ENCODE measurements at regions not wholly inside any gene's neighbourhood (a gene's known extent, or its start where the extent isn't known, plus 50 kb on each side); places are given as distances from the start of the nearest gene placed in this dataset.

- H3K27me3 Mint-ChIP-seq = peaks cover 10% of the 10 kb centered on the region
- no peaks in the 10 kb centered on the region for H3K4me1 Mint-ChIP-seq
- no peak overlapping the region for H3K4me3 Mint-ChIP-seq
- no peaks in the 10 kb centered on the region for H3K36me3 Mint-ChIP-seq (ENCODE audit: low read depth)
- H3K27ac Mint-ChIP-seq = no peak overlapping the region
- H3K9me3 ChIP-seq (ENCODE audit: control insufficient read depth, low read length, poor library complexity, severe bottlenecking) = no peaks in the 10 kb centered on the region
- no peak for ATAC-seq
- DNase-seq = no peak
Measured at GRCh38 chr2:234823196-234823876, 128.5 kb upstream of the SH3BP4 start.

- Mint-ChIP-seq H3K27ac (no peak overlapping the region), H3K4me3 (no peak overlapping the region), H3K4me1 (no peaks in the 10 kb centered on the region), H3K27me3 (peaks cover 20% of the 10 kb centered on the region), H3K36me3 (ENCODE audit: low read depth) (no peaks in the 10 kb centered on the region)
- H3K9me3 ChIP-seq (ENCODE audit: control insufficient read depth, low read length, poor library complexity, severe bottlenecking) = no peaks in the 10 kb centered on the region
- DNase-seq (no peak), ATAC-seq (no peak)
Measured at GRCh38 chr2:234821946-234822475, 129.8 kb upstream of the SH3BP4 start.

GRCh38 chr2:234818937-234819336 lies 132.9 kb upstream of the SH3BP4 start:
- H3K4me3 Mint-ChIP-seq = no peak overlapping the region
- ATAC-seq = no peak
- H3K36me3 Mint-ChIP-seq (ENCODE audit: low read depth) = no peaks in the 10 kb centered on the region
- DNase-seq = no peak
- H3K27me3 Mint-ChIP-seq = peaks cover 46% of the 10 kb centered on the region
- H3K4me1 Mint-ChIP-seq = no peaks in the 10 kb centered on the region
- H3K27ac Mint-ChIP-seq = no peak overlapping the region
- no peaks in the 10 kb centered on the region for H3K9me3 ChIP-seq (ENCODE audit: control insufficient read depth, low read length, poor library complexity, severe bottlenecking)

GRCh38 chr2:234816491-234816890 lies 135.3 kb upstream of the SH3BP4 start:
- DNase-seq (no peak), ATAC-seq (no peak)
- no peak overlapping the region for H3K4me3 Mint-ChIP-seq
- H3K4me1 Mint-ChIP-seq = no peaks in the 10 kb centered on the region
- H3K36me3 Mint-ChIP-seq (ENCODE audit: low read depth) = no peaks in the 10 kb centered on the region
- peaks cover 66% of the 10 kb centered on the region for H3K27me3 Mint-ChIP-seq
- no peaks in the 10 kb centered on the region for H3K9me3 ChIP-seq (ENCODE audit: control insufficient read depth, low read length, poor library complexity, severe bottlenecking)
- H3K27ac Mint-ChIP-seq = no peak overlapping the region

GRCh38 chr2:234816056-234816455 lies 135.8 kb upstream of the SH3BP4 start:
- ATAC-seq (no peak), DNase-seq (no peak)
- peaks cover 61% of the 10 kb centered on the region for H3K27me3 Mint-ChIP-seq
- H3K4me3 Mint-ChIP-seq = no peak overlapping the region
- H3K4me1 Mint-ChIP-seq = no peaks in the 10 kb centered on the region
- no peak overlapping the region for H3K27ac Mint-ChIP-seq
- no peaks in the 10 kb centered on the region for H3K36me3 Mint-ChIP-seq (ENCODE audit: low read depth)
- no peaks in the 10 kb centered on the region for H3K9me3 ChIP-seq (ENCODE audit: control insufficient read depth, low read length, poor library complexity, severe bottlenecking)

GRCh38 chr2:234814374-234814773 lies 137.4 kb upstream of the SH3BP4 start:
- H3K27me3 Mint-ChIP-seq = peaks cover 69% of the 10 kb centered on the region
- H3K36me3 Mint-ChIP-seq (ENCODE audit: low read depth) = no peaks in the 10 kb centered on the region
- H3K27ac Mint-ChIP-seq = no peak overlapping the region
- ATAC-seq (no peak), DNase-seq (no peak)
- H3K9me3 ChIP-seq (ENCODE audit: control insufficient read depth, low read length, poor library complexity, severe bottlenecking) = no peaks in the 10 kb centered on the region
- no peaks in the 10 kb centered on the region for H3K4me1 Mint-ChIP-seq
- no peak overlapping the region for H3K4me3 Mint-ChIP-seq

GRCh38 chr2:234812851-234813250 lies 139.0 kb upstream of the SH3BP4 start:
- Mint-ChIP-seq H3K36me3 (ENCODE audit: low read depth) (no peaks in the 10 kb centered on the region), H3K4me1 (no peaks in the 10 kb centered on the region), H3K27ac (no peak overlapping the region), H3K4me3 (no peak overlapping the region), H3K27me3 (peaks cover 68% of the 10 kb centered on the region)
- H3K9me3 ChIP-seq (ENCODE audit: control insufficient read depth, low read length, poor library complexity, severe bottlenecking) = no peaks in the 10 kb centered on the region
- no peak for DNase-seq
- no peak for ATAC-seq

GRCh38 chr2:234808907-234809306 lies 142.9 kb upstream of the SH3BP4 start:
- no peaks in the 10 kb centered on the region for H3K36me3 Mint-ChIP-seq (ENCODE audit: low read depth)
- no peak for ATAC-seq

GRCh38 chr2:234806818-234807217 lies 145.0 kb upstream of the SH3BP4 start:
- ATAC-seq (no peak), DNase-seq (no peak)
- no peaks in the 10 kb centered on the region for H3K4me1 Mint-ChIP-seq
- no peak overlapping the region for H3K4me3 Mint-ChIP-seq
- H3K36me3 Mint-ChIP-seq (ENCODE audit: low read depth) = no peaks in the 10 kb centered on the region
- H3K9me3 ChIP-seq (ENCODE audit: control insufficient read depth, low read length, poor library complexity, severe bottlenecking) = no peaks in the 10 kb centered on the region
- H3K27ac Mint-ChIP-seq = no peak overlapping the region
- H3K27me3 Mint-ChIP-seq = peaks cover 21% of the 10 kb centered on the region

More at GRCh38 chr2:234808907-234809306, 142.9 kb upstream of the SH3BP4 start:
- no peak overlapping the region for H3K4me3 Mint-ChIP-seq
- peaks cover 36% of the 10 kb centered on the region for H3K27me3 Mint-ChIP-seq
- no peak for DNase-seq
- no peaks in the 10 kb centered on the region for H3K9me3 ChIP-seq (ENCODE audit: control insufficient read depth, low read length, poor library complexity, severe bottlenecking)
- H3K4me1 Mint-ChIP-seq = no peaks in the 10 kb centered on the region
- H3K27ac Mint-ChIP-seq = no peak overlapping the region

- Mint-ChIP-seq H3K4me1 (no peaks in the 10 kb centered on the region), H3K27me3 (peaks cover 22% of the 10 kb centered on the region), H3K36me3 (ENCODE audit: low read depth) (no peaks in the 10 kb centered on the region), H3K4me3 (no peak overlapping the region), H3K27ac (no peak overlapping the region)
- ATAC-seq (no peak), DNase-seq (no peak)
- H3K9me3 ChIP-seq (ENCODE audit: control insufficient read depth, low read length, poor library complexity, severe bottlenecking) = no peaks in the 10 kb centered on the region
Measured at GRCh38 chr2:234805836-234806235, 146.0 kb upstream of the SH3BP4 start.

- ATAC-seq = no peak
- Mint-ChIP-seq H3K36me3 (ENCODE audit: low read depth) (no peaks in the 10 kb centered on the region), H3K27ac (no peak overlapping the region), H3K4me3 (no peak overlapping the region), H3K27me3 (peaks cover 25% of the 10 kb centered on the region), H3K4me1 (no peaks in the 10 kb centered on the region)
- no peak for DNase-seq
- no peaks in the 10 kb centered on the region for H3K9me3 ChIP-seq (ENCODE audit: control insufficient read depth, low read length, poor library complexity, severe bottlenecking)
Measured at GRCh38 chr2:234804704-234805103, 147.1 kb upstream of the SH3BP4 start.

GRCh38 chr2:234802845-234803171 lies 149.0 kb upstream of the SH3BP4 start:
- DNase-seq (no peak), ATAC-seq (no peak)
- Mint-ChIP-seq H3K4me3 (no peak overlapping the region), H3K4me1 (no peaks in the 10 kb centered on the region), H3K27me3 (peaks cover 38% of the 10 kb centered on the region), H3K36me3 (ENCODE audit: low read depth) (no peaks in the 10 kb centered on the region), H3K27ac (no peak overlapping the region)
- no peaks in the 10 kb centered on the region for H3K9me3 ChIP-seq (ENCODE audit: control insufficient read depth, low read length, poor library complexity, severe bottlenecking)

- Mint-ChIP-seq H3K36me3 (ENCODE audit: low read depth) (no peaks in the 10 kb centered on the region), H3K4me3 (no peak overlapping the region), H3K4me1 (no peaks in the 10 kb centered on the region), H3K27me3 (peaks cover 43% of the 10 kb centered on the region), H3K27ac (no peak overlapping the region)
- no peak for DNase-seq
- H3K9me3 ChIP-seq (ENCODE audit: control insufficient read depth, low read length, poor library complexity, severe bottlenecking) = no peaks in the 10 kb centered on the region
- ATAC-seq = no peak
Measured at GRCh38 chr2:234802071-234802844, 149.6 kb upstream of the SH3BP4 start.
